ENCODE measurements at regions not wholly inside any gene's neighbourhood (a gene's known extent, or its start where the extent isn't known, plus 50 kb on each side); places are given as distances from the start of the nearest gene placed in this dataset.

GRCh38 chr16:49921106-49921505 is 65.2 kb upstream of the ZNF423 start:
- TF ChIP-seq ZNF318 (CRISPR knock-in tag; IDR thresholded peaks at IDR 0.05) (no peak), ZNF749 (CRISPR knock-in tag; IDR thresholded peaks at IDR 0.05; ENCODE audit: borderline replicate concordance) (no peak), CTCF (CRISPR knock-in tag; IDR thresholded peaks at IDR 0.05) (no peak), EZH2 (conservative IDR thresholded peaks at IDR 0.05; ENCODE audit: low read depth, low read length) (no peak), SMC3 (IDR thresholded peaks at IDR 0.05; ENCODE audit: low read length) (no peak), ZNF619 (CRISPR knock-in tag; IDR thresholded peaks at IDR 0.05) (no peak), AGO2 (optimal IDR thresholded peaks at IDR 0.05; ENCODE audit: low read depth, low read length) (no peak), SP1 (IDR thresholded peaks at IDR 0.05) (no peak), SP1 (CRISPR knock-in tag; IDR thresholded peaks at IDR 0.05) (no peak)
- TF ChIP-seq, protein P1, sequence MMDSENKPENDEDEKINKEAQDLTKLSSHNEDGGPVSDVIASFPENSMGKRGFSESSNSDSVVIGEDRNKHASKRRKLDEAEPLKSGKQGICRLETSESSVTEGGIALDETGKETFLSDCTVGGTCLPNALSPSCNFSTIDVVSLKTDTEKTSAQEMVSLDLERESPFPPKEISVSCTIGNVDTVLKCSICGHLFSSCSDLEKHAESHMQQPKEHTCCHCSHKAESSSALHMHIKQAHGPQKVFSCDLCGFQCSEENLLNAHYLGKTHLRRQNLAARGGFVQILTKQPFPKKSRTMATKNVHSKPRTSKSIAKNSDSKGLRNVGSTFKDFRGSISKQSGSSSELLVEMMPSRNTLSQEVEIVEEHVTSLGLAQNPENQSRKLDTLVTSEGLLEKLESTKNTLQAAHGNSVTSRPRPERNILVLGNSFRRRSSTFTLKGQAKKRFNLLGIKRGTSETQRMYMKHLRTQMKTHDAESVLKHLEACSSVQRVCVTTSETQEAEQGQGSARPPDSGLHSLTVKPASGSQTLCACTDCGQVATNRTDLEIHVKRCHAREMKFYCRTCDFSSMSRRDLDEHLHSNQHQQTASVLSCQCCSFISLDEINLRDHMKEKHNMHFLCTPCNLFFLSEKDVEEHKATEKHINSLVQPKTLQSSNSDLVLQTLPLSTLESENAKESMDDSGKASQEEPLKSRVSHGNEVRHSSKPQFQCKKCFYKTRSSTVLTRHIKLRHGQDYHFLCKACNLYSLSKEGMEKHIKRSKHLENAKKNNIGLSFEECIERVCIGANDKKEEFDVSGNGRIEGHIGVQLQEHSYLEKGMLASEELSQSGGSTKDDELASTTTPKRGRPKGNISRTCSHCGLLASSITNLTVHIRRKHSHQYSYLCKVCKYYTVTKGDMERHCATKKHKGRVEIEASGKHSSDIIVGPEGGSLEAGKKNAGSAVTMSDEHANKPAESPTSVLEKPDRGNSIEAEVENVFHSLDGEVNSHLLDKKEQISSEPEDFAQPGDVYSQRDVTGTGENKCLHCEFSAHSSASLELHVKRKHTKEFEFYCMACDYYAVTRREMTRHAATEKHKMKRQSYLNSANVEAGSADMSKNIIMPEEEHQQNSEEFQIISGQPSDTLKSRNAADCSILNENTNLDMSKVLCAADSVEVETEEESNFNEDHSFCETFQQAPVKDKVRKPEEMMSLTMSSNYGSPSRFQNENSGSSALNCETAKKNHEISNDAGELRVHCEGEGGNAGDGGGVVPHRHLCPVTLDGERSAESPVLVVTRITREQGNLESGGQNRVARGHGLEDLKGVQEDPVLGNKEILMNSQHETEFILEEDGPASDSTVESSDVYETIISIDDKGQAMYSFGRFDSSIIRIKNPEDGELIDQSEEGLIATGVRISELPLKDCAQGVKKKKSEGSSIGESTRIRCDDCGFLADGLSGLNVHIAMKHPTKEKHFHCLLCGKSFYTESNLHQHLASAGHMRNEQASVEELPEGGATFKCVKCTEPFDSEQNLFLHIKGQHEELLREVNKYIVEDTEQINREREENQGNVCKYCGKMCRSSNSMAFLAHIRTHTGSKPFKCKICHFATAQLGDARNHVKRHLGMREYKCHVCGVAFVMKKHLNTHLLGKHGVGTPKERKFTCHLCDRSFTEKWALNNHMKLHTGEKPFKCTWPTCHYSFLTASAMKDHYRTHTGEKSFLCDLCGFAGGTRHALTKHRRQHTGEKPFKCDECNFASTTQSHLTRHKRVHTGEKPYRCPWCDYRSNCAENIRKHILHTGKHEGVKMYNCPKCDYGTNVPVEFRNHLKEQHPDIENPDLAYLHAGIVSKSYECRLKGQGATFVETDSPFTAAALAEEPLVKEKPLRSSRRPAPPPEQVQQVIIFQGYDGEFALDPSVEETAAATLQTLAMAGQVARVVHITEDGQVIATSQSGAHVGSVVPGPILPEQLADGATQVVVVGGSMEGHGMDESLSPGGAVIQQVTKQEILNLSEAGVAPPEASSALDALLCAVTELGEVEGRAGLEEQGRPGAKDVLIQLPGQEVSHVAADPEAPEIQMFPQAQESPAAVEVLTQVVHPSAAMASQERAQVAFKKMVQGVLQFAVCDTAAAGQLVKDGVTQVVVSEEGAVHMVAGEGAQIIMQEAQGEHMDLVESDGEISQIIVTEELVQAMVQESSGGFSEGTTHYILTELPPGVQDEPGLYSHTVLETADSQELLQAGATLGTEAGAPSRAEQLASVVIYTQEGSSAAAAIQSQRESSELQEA (CRISPR knock-in tag; IDR thresholded peaks at IDR 0.05; ENCODE audit: not compliant biosample characterization), result no peak
